HG03108 (cell line): ENCODE measurements at regions not wholly inside any gene's neighbourhood (a gene's known extent, or its start where the extent isn't known, plus 50 kb on each side); places are given as distances from the start of the nearest gene placed in this dataset.
"Not testable (repeated sequence)": the region's sequence is repeated elsewhere in the genome, so short reads cannot be mapped to it uniquely, and the experiment has no call there.

Experiments
- ATAC-seq: cut with Tn5 transposase; IDR thresholded peaks from one replicate; pipeline ENCODE4 v1.9.1; 2021; ENCODE audit warnings: moderate library complexity; ENCODE audit not compliant: unreplicated experiment

DNA sequence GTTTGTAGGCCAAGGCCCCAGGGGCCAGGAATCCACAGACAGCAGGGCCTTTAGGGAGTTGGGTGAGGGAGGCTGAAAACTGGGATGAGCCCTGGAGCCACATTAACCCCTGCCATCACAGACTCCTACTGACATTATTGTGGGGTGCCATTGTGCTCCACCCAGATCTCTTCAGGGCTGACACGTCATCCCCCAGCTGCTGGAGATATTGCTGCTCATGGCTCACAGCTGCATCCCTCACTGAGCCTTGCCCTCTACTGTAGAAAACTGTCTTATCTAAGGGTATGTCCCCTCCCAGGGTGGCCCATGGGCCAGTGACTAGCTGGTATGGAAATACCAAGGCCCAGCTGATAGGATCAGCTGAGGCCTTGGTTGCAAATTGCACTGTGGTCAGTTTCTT, 87.3 kb upstream of the PRR23C start:
- ATAC-seq, result no peak

DNA sequence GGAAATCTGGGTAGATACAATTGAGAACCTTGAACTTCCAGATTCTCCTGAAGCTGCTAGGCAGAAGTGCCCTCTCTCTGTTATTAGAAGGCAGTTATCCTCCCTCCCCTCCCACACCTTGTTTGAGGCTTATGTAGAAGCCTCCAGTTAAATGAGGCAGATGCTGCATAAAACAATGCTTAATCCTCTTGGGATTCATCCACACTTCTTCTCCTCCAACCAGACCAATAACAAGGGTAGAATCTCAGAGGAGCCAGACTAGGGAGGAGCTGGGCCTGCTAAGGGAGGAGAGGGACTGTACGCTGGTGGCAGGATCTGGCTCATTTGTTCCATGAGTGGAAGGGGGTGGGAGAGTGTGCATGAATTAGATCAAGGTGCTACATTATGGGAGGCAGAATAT, 88.3 kb upstream of the PRR23C start:
- ATAC-seq, result no peak

DNA sequence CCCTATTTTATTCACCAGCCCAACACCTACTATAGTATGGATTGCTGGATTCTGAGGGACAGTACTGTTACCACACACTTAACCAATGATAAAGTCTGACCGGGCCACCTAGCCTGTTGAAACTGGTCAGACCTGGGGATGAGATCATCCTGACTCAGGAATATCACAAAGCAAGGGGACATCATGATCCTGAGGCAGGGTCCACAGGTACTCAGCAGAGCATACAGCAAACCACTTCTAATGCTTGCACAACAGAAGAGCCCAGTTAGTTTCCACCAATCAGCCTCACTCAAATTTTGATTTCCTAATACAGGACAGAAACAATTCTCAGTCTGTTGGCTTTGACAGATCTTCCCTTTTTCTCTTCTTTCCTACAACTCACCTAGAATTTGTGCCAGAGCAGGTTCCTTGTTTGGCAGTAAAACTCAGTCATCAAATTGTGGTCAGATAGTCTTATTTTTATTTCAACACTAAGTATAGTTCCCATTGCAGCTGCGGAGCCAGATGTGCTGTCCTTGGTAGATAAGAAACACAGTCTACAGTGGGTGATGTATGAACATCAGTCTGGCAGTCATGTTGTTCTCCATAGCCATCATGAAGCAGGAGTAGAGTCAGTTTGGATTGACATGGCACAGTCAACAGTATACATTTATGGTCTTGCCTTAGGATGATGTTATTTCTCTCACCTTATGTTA, 90.1 kb upstream of the PRR23C start:
- no peak for ATAC-seq

DNA sequence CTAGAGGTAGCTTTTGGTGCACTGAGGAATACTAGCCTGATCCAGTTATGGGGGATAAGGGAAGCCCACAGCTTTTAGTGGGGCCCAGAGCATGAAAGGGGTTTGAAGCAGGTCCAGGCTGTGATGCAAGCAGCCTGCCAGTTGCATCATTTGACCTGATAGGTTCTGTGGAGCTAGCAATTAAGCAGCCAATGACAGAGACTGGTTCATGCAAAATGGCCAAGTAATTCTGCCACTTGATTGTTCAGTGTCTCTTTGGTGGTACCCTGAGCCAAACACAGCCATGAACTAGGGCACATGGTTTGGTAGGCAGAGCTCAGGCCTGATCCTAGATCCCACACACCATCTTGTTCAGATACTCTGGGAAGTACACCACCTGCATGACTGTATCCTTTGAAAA, 91.0 kb upstream of the PRR23C start:
- ATAC-seq, result no peak

DNA sequence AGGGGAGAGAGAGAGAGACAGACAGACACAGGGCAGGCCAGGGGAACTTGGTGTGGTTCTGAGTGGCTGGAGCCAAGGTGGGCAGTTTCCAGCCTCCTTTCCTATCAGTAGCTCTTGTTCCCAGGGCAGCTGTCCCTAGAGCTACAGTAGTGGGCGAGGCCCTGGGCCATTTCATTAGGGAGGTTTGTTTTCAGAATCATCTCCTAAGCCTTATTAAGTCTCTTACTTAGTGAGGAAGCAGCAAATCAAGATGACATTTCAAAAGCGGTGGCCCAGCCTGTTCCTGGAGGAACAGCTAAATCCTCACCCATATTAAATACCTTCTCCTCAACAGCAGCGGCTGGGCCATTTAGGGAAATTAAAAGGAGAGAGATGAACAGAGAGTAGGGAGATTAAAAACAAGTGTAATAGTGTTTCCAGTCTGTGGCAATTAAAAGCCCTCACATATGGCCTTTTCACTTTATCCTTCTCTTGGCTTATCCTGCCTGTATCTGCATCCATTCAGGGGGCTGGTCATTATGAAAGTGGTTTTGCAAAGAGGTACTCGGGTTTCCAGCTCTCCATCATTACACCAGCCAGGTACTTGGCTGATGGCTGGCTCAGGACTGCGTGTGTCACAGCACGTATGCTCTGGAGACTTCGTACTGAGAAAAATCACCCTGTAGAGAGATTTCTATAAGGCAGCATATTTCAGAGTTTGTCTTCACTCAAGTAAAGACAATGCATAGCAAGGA, 91.9 kb upstream of the PRR23C start:
- no peak for ATAC-seq

DNA sequence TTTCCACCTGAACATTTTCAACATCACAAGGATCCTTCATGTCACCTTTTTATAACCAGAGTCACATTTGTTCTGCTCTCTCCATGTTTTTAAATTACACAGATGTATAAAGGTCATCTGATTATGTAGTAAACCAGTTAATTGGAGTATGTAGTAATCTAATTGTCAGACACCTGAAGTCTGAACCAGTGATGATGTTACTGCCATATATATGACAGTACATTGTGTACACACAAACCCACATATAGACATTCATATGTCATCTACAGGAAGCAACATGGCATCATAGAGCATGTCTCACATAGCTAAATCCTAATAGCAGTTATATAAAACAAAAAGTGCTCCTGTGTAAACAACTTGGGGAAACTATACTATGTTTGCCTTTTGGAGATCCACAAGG, 95.9 kb upstream of the PRR23C start:
- ATAC-seq, result no peak

DNA sequence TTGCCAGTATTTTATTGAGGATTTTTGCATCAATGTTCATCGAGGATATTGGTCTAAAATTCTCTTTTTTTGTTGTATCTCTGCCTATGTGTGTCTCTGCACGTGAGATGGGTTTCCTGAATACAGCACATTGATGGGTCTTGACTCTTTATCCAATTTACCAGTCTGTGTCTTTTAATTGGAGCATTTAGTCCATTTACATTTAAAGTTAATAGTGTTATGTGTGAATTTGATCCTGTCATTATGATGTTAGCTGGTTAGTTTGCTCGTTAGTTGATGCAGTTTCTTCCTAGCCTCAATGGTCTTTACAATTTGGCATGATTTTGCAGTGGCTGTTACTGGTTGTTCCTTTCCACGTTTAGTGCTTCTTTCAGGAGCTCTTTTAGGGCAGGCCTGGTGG, 101.3 kb upstream of the PRR23C start:
- ATAC-seq, result not testable (repeated sequence)

DNA sequence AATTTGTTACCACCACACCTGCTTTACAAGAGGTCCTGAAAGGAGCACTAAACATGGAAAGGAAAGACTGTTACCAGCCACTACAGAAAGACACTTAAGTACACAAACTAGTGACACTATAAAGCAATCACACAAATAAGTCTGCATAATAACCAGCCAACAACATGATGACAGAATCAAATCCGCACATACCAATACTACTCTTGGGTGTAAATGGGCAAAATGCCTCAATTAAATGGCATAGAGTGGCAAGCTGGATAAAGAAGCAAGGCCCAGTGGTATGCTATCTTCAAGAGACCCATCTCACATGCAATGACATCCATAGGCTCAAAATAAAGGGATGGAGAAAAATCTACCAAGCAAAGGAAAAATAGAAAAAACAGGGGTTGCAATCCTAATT, 106.8 kb upstream of the PRR23C start:
- ATAC-seq, result no peak

DNA sequence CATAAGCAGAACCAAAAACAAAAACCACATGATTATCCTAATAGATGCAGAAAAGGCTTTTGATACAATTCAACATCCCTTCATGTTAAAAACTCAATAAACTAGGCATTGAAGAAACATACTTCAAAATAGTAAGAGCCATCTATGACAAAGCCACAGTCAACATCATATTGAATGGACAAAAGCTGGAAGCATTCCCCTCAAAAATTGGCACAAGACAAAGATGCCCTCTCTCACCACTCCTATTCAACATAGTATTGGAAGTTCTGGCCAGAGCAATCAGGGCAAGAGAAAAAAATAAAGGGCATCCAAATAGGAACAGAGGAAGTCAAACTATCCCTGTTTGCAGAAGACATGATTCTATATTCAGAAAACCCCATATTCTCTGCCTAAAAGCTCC, 108.7 kb upstream of the PRR23C start:
- not testable (repeated sequence) for ATAC-seq

DNA sequence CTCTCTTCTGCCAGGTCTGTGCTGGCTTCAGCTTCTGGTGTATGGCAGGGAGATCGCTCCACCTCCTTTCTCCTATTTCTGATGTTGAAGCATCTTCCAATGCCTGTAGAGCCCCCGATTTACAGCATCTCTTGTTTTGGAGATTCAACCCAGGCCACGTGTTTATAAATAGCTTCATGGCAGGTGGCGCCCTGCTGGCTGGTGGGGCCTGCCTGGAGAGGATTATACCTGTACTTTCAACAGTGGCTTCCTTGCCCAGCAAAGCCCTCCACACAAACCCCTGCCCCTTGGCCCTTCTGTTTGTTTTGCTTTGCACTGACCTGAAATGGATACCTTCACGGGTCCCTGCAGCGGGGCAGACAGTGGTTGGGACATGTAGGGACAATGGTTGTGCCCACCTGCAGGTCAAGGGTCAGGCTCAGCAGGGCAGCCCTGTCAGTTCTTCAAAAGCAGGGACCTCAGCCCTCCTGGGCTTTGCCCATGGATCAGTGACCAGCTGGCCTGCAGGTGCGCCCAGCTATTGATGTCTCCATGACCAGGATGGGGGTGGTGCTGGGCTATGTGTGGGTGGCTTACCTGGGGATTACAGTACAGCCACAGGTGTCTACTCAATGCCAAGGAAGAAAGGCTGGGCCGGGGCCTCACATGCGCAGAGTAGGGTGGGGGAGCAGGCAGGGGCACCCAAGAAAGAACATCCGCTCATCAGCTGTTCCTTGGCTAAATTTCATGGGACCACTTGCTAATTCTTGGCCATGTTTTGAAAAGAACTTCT, 112.7 kb upstream of the PRR23C start:
- no peak for ATAC-seq

DNA sequence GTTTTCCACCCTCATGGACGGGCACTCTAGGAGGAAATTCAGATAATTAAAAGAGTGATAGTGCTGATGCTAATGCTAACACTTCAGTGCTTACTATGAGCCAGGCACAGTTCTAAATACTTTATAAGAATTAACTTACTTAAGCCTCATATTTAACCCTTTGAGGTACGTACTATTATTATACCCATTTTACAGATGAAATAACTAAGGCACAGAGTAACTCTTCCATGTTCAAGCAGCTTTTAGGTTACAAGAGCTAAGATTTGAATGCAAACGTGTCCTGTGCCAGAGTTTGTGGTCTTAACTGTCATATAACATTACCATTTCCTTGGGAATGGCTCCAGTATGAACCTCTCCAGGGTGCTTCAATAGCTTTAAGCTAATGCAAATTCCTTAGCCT, 114.7 kb upstream of the PRR23C start:
- no peak for ATAC-seq

DNA sequence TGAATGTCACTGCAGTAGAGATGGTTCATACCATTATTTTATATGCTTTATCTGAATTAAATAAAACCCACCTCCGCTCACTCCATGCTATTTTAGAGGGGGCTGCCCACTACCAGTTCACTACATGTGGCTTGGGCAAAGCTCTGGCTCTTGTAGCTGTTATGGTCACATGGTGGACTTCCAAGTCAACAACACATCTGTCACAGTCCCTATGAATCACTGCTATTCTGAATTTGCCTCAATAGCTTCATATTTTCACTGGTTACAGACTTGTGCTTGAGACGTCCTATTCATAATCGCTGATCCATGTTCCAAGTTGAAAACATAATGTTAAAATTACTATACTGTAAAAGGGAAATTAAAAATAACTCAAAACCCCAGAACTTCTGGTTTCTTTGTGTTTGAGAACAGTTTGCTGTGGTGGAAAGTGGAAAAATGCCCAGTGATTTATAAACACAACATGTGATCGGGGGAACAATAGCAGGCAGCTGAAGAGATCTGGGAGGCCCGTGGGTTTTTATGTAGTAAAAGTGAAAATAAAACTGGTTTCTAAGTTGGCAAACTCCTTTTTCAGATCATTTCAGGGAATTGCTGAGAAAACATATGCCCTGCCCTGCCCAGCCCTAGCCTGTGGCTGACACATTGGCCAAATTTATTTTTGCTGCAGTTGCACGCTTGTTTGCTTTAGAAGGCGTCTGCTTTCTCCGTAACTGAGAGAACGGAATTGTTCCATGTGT, 128.8 kb upstream of the PRR23C start:
- ATAC-seq, result no peak

DNA sequence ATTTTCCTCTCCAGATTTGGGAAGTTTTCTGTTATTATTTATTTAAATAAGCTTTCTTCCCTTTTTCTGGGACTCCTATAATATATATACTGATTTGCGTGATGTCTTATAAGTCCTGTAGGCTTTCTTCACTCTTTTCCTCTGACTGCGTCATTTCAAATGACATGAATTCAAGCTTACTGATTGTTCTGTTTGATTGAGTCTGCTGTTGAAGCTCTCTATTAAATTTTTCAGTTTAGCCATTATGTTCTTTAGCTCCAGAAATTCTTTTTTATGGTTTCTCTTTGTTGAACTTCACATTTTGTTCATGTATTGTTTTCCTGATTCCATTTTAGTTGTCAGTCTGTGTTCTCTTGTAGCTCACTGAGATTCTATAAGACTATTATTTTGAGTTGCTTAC, 135.8 kb upstream of the PRR23C start:
- no peak for ATAC-seq

DNA sequence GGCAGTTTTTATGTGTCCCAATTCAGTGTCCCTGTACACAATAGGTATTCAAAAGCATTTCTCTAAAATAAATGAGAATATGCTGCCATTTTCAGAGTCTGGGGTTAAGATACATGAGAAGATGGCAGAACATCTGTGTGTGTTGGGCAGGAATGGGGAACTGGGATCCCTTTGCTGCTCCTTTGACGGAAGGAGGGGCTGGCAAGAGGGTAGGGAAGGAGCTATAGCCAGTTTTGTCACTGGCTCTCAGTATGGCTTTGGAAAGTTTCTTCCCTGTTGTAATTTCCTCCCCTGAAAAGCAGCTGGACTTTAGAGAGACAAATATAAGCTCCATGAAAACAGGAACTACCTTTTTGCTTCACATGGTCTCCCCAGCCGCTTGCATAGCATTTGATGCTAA, 137.5 kb upstream of the PRR23C start:
- no peak for ATAC-seq

DNA sequence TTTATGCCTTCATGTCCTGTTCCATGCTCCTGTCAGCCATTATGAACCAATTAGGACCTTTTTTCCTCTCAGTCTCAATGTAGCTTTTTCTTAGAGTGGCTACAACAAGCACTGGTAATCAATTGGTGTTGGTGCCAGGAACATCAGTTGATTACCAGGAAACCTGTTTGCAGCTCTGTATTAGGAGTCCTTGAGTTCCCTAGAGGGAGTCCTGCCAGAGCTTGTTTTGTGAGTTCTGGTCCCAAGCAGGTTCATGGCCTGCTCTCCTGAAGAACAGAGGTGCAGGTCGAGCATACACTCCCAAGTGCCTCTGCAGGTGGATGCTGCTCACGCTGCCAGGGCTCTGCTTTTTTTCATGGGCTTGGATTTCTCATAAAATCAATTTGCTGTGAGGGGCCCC, 137.9 kb upstream of the PRR23C start:
- no peak for ATAC-seq

DNA sequence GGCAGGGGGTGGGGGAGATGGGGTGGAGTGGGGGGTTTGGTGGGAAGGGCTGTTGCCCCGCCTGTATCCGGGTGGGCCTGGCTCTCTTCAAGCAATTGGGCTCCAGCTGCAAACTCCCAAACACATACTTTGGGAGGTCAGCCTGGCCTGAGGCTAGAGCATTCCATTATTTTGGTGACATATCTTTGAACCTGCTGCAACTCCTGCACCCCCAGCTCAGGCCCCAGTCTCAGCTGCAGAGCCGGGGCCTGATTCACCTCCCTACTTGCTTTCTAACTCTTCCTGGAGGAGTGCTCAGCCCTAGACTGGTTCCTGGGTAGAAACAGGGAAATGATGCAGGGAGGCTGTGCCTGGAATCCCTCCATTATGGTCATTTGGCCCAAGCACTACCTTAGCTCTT, 140.8 kb upstream of the PRR23C start:
- no peak for ATAC-seq

DNA sequence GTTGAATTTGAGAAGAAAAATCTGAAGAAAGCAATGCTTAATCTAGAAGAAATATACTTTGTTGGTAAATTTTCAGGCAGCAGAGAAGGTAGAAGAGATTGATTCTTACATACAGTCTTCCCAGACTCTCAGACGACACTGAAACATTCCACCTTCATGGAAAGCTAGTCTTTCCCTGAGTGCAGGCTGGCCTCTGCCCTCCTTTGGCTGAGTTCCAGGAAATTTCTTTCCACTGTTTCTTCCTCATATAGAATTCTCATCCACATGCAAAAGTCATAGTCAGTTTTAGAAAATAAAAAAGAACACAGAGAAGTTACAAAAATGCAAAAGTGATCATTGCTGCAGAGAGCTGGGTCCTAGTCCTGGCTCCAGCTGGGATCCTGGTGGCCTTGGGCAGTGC, 142.5 kb upstream of the PRR23C start:
- no peak for ATAC-seq

DNA sequence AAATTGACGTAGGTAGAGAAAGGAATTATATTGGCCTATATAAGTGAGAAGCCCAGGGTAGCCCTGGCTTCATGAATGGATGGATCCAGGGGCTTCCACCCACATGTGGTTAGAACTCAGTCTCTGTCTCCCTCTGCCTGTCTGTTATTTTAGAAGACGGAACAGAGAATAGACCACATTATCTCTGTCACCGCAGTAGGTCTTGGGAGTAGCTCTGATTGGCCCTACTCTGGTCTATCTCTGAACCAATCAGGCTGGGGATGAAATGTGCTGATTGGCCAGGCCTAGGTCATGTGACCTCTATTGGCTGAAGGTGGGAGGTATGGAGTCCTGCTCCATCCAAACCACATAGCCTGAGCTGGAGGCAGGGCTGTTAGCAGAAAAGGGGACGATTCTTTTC, 143.0 kb upstream of the PRR23C start:
- ATAC-seq, result no peak

DNA sequence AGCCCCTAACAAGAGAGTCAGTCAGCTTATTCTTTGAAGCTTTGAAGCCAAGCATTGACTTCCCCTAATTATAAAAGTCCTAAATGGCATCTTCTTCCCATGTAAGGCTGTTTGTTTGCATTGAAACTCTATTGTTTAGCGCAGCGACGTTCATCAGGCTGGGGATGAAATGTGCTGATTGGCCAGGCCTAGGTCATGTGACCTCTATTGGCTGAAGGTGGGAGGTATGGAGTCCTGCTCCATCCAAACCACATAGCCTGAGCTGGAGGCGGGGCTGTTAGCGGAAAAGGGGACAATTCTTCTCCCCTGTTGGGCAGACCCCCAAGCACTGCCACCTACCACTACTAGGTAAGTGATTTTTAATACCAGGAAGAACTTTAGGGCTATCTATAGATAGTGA, 145.3 kb upstream of the PRR23C start:
- ATAC-seq, result no peak

DNA sequence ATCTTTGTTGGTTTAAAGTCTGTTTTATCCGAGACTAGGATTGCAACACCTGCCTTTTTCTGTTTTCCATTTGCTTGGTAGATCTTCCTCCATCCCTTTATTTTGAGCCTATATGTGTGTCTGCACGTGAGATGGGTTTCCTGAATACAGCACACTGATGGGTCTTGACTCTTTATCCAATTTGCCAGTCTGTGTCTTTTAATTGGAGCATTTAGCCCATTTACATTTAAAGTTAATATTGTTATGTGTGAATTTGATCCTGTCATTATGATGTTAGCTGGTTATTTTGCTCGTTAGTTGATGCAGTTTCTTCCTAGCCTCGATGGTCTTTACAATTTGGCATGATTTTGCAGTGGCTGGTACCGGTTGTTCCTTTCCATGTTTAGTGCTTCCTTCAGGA, 149.4 kb upstream of the MRPS22 start:
- ATAC-seq, result not testable (repeated sequence)

DNA sequence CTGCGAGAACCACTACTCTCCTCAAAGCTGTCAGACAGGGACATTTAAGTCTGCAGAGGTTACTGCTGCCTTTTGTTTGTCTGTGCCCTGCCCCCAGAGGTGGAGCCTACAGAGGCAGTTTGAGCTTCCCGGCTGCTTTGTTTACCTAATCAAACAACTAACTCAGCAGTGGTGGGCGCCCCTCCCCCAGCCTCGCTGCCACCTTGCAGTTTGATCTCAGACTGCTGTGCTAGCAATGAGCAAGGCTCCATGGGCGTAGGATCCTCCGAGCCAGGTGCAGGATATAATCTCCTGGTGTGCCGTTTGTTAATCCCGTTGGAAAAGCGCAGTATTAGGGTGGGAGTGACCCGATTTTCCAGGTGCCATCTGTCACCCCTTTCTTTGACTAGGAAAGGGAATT, 147.7 kb upstream of the MRPS22 start:
- ATAC-seq, result not testable (repeated sequence)
